BE2C (cell line): ENCODE measurements at regions not wholly inside any gene's neighbourhood (a gene's known extent, or its start where the extent isn't known, plus 50 kb on each side); places are given as distances from the start of the nearest gene placed in this dataset.

Source experiments
- DNase-seq: peaks from one replicate; pipeline ENCODE4 v3.0.0-alpha.2; 2020
- H3K27me3 ChIP-seq: fragments of 250-450 bp; sonication (Bioruptor Pico); 2 replicates; pipeline ENCODE4 v1.5.1; 2020; ENCODE audit warnings: mild to moderate bottlenecking
- H3K36me3 ChIP-seq: fragments of 250-450 bp; sonication (Bioruptor Pico); 2 replicates; pipeline ENCODE4 v1.5.1; 2020; ENCODE audit warnings: mild to moderate bottlenecking
- H3K4me1 ChIP-seq: fragments of 250-450 bp; sonication (Bioruptor Pico); 2 replicates; pipeline ENCODE4 v1.5.1; 2020
- H3K4me3 ChIP-seq: 2 replicates; pipeline ENCODE4 v1.5.1; 2011; ENCODE audit warnings: low read depth, low read length
- H3K9me3 ChIP-seq: fragments of 250-450 bp; sonication (Bioruptor Pico); 2 replicates; pipeline ENCODE4 v1.5.1; 2020
- TF ChIP-seq, protein P1 (sequence below): IDR thresholded peaks from 2 replicates; pipeline ENCODE4 v1.5.1; 2012; ENCODE audit warnings: mild to moderate bottlenecking, low read depth, low read length

DNA sequence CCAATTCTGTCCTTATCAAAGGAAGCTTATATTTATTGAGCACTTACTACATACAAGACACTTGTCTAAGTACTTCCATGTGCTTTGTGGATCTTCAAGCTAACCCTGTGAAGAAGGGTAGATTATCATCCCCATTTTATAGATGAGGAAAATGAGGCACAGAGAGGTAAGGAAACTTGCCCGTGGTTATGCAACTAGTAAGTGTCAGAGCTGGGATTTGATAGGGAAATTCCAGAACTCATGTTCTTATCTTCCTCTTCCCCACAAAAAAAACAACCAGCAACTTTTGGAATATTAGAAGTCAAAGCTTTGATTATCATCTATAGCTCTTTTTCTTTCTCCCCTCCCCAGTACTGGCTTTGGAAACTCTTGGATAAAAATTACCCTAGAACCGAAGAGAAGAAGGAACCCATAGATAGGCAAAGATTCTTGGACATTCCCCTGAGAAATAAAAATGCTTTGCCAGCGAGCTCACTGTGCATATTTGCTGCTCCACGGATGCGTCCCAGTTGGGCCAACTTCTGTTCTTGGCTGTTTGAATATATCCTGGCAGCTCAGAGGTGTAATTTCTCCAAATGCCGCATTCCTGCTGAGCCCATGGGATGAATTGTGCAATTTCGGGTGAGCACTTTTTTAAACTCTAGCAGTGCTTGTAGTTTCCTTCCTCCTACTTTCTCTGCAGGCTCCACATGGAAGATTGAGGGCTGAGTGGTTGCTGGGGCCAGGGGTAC is 591.5 kb upstream of the CFAP20DC start:
- Histone ChIP-seq H3K27me3 (no peaks in the 10 kb centered on the region), H3K9me3 (no peaks in the 10 kb centered on the region), H3K4me1 (no peaks in the 10 kb centered on the region), H3K36me3 (no peaks in the 10 kb centered on the region), H3K4me3 (no peak overlapping the region)
- TF ChIP-seq, protein P1, sequence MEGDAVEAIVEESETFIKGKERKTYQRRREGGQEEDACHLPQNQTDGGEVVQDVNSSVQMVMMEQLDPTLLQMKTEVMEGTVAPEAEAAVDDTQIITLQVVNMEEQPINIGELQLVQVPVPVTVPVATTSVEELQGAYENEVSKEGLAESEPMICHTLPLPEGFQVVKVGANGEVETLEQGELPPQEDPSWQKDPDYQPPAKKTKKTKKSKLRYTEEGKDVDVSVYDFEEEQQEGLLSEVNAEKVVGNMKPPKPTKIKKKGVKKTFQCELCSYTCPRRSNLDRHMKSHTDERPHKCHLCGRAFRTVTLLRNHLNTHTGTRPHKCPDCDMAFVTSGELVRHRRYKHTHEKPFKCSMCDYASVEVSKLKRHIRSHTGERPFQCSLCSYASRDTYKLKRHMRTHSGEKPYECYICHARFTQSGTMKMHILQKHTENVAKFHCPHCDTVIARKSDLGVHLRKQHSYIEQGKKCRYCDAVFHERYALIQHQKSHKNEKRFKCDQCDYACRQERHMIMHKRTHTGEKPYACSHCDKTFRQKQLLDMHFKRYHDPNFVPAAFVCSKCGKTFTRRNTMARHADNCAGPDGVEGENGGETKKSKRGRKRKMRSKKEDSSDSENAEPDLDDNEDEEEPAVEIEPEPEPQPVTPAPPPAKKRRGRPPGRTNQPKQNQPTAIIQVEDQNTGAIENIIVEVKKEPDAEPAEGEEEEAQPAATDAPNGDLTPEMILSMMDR = no peak
- no peak for DNase-seq

DNA sequence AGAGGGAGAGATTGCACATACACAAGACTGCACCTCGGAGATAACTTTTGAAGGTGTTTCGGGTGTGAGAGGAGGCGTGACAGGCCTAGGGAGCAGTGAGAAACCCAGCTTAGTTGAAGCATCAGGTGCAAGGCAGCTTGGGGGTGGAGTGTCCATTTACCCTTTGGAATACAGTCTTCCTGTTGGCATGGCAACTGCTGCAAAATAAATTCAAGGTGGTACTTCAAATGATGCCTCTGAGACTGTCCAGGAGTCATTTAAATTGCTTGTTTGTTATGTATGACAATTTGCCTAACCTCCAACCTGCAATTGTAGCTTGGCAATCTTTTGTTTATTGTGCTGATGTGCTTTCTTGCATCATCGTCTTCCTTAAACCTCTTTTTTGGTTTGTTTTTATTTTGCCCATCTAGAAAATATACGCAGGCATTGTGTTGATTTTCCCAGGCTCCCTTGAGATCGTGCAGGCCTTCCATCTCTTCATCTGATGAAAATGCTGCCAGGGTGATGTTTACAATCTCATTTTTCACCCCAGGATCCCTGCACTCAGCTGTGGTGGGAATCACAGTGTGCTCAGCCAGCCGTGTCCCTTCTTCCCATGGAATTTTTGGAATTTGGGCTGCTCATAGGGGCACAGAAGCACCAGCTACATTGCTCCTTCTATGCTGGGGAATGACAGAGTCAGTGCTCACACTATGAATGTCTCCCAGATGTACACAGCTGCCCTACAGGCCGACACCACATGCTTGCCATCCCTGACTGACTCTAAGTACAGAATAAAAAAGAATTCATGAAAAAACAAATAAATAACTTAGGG is 583.1 kb upstream of the CFAP20DC start:
- no peaks in the 10 kb centered on the region for H3K4me1 ChIP-seq

DNA sequence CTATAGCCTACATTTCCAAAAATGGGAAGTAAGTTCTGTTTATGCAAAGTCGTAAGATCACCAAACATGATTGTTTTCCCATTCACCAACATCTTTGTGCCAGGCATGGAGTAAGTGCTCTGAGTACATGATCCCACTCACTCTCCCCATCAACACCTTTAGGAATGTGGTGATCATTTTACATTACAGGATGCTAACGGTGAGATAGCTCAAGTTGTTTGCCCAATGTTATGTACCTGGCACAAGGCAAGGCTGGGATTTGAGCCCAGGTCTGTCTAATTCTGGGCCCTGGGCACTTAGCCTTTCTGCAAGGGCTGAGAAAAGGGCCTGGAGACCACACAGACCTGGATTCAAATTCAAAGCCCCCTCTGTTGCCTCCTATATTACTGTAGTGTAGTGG is 581.7 kb upstream of the CFAP20DC start:
- Histone ChIP-seq H3K27me3 (no peaks in the 10 kb centered on the region), H3K9me3 (no peaks in the 10 kb centered on the region), H3K4me1 (no peaks in the 10 kb centered on the region), H3K36me3 (no peaks in the 10 kb centered on the region), H3K4me3 (no peak overlapping the region)
- no peak for DNase-seq
- TF ChIP-seq, protein P1 = no peak

More for the DNA sequence above, 583.1 kb upstream of the CFAP20DC start:
- Histone ChIP-seq H3K27me3 (no peaks in the 10 kb centered on the region), H3K36me3 (no peaks in the 10 kb centered on the region), H3K4me3 (no peak overlapping the region), H3K9me3 (no peaks in the 10 kb centered on the region)
- TF ChIP-seq, protein P1 = no peak
- no peak for DNase-seq

DNA sequence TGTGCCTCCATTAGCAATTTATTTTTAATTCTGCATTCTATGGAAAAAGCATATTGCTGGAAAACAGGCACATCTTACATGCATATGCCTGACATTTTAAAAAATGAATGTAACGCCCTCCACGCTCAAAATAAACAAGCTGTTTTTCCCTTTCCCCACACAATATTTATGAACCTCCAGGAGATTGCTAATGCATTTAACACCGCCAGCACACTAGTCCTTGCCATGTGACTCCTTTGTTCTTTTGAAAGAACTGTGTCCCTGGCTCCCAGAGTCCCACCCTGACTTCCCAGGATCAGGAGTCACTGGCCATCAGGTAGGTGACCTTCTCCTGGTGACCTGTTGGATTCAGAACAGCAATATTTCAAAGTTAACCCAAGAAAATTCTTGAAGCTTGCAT is 571.2 kb upstream of the CFAP20DC start:
- TF ChIP-seq, protein P1 = no peak
- Histone ChIP-seq H3K4me1 (no peaks in the 10 kb centered on the region), H3K4me3 (no peak overlapping the region), H3K27me3 (no peaks in the 10 kb centered on the region), H3K9me3 (no peaks in the 10 kb centered on the region), H3K36me3 (no peaks in the 10 kb centered on the region)
- DNase-seq = no peak

DNA sequence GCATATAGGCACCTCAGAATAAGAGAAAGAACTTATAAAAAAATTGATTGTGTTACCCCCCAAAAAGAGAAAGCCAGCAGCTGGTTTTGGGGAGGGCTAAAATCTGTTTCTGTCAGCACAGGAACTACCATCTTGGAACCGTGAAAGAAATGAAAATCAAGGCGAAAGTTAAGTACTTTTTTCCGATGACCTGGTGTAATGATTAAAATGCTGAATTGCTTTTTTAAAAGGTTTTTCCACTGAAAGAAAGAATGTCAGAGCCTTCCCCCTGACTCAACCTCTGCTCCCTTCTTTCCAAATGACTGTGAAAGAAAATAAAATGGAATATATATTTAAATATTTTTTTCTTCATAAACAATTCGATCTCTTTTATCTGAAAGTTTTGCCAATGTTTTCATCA is 570.5 kb upstream of the CFAP20DC start:
- TF ChIP-seq, protein P1 = no peak
- H3K27me3 ChIP-seq = no peaks in the 10 kb centered on the region
- H3K4me3 ChIP-seq = no peak overlapping the region
- H3K9me3 ChIP-seq = no peaks in the 10 kb centered on the region
- H3K4me1 ChIP-seq = no peaks in the 10 kb centered on the region
- DNase-seq = no peak
- no peaks in the 10 kb centered on the region for H3K36me3 ChIP-seq

DNA sequence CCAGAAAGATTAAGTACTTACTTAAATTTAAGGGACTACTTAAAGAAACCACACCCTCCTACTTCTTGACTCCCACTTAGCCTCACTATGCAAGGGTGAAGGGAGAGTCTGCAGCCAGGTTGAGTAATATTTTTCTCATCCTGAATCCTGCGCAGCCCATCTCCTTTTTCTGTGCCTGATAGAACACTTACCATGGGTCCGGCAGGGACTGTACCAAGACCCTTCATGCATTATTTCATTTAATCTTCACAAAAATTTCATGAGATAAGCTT is 562.6 kb upstream of the CFAP20DC start:
- no peaks in the 10 kb centered on the region for H3K36me3 ChIP-seq
- H3K27me3 ChIP-seq = no peaks in the 10 kb centered on the region
- TF ChIP-seq, protein P1 = no peak
- H3K4me3 ChIP-seq = no peak overlapping the region
- no peaks in the 10 kb centered on the region; the same call in 1 of the 2 replicates for H3K4me1 ChIP-seq
- H3K9me3 ChIP-seq = no peaks in the 10 kb centered on the region
- no peak for DNase-seq
